ENCODE measurements at regions not wholly inside any gene's neighbourhood (a gene's known extent, or its start where the extent isn't known, plus 50 kb on each side); places are given as distances from the start of the nearest gene placed in this dataset.

DNA sequence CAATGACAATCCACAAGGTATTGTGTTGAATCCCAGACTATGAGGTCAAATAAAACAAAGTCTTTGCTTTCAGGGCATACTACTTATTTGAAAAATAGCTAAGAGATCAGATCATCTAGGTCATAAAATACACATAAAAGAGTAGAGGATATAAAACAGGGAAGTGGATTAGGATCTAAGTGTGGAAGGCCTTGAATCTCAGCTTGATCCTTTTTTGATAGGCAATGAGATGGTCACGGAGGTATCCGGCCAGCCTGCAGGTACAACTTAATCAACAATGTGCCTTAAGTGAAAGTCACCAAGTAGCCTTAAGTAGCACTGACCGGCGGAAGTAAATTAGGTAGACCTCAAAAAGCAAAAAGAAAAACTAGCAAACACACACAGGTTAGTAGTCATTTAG, 901.7 kb downstream of the KCNJ2 start:
- H3K9me3 Mint-ChIP-seq: peaks cover 3% of the 10 kb centered on the region
- TF ChIP-seq, protein P1, sequence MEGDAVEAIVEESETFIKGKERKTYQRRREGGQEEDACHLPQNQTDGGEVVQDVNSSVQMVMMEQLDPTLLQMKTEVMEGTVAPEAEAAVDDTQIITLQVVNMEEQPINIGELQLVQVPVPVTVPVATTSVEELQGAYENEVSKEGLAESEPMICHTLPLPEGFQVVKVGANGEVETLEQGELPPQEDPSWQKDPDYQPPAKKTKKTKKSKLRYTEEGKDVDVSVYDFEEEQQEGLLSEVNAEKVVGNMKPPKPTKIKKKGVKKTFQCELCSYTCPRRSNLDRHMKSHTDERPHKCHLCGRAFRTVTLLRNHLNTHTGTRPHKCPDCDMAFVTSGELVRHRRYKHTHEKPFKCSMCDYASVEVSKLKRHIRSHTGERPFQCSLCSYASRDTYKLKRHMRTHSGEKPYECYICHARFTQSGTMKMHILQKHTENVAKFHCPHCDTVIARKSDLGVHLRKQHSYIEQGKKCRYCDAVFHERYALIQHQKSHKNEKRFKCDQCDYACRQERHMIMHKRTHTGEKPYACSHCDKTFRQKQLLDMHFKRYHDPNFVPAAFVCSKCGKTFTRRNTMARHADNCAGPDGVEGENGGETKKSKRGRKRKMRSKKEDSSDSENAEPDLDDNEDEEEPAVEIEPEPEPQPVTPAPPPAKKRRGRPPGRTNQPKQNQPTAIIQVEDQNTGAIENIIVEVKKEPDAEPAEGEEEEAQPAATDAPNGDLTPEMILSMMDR (IDR thresholded peaks at IDR 0.05): no peak
- CTCF ChIA-PET: no interaction called here
- POLR2A ChIA-PET: no interaction called here
- H3K27ac Mint-ChIP-seq: no peak overlapping the region
- no peaks in the 10 kb centered on the region for H3K4me1 Mint-ChIP-seq (ENCODE audit: low read depth)
- no peaks in the 10 kb centered on the region for H3K27me3 Mint-ChIP-seq
- no peak for ATAC-seq
- intact Hi-C loops (cut with micrococcal nuclease): no loop called here
- H3K36me3 Mint-ChIP-seq (ENCODE audit: low read depth): no peaks in the 10 kb centered on the region
- no peak overlapping the region for H3K4me3 Mint-ChIP-seq
- no peak for DNase-seq

DNA sequence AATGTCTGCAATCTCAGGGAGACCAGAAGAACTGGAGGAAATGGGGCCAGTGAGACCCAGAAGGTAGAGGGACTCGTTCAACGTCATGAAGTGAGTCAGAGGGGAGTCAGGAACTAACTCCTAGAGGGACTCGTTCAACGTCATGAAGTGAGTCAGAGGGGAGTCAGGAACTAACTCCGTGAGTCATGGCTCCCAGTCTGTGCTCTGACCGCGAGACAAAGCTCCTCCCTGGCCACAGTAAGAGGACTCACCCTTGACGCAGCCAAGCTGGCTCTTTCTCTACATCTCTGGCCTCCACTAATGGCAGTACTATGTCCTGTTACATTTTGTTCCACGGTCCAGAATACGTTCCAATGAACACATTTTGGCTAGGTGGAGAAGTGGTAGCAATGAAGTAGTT, 902.5 kb downstream of the KCNJ2 start:
- TF ChIP-seq, protein P1 (IDR thresholded peaks at IDR 0.05): no peak
- ATAC-seq (no peak), DNase-seq (no peak)
- Mint-ChIP-seq H3K27me3 (no peaks in the 10 kb centered on the region), H3K4me1 (ENCODE audit: low read depth) (no peaks in the 10 kb centered on the region), H3K27ac (no peak overlapping the region), H3K9me3 (peaks cover 3% of the 10 kb centered on the region), H3K36me3 (ENCODE audit: low read depth) (no peaks in the 10 kb centered on the region), H3K4me3 (no peak overlapping the region)
- CTCF ChIA-PET: no interaction called here
- intact Hi-C loops (cut with micrococcal nuclease): no loop called here
- POLR2A ChIA-PET: no interaction called here

DNA sequence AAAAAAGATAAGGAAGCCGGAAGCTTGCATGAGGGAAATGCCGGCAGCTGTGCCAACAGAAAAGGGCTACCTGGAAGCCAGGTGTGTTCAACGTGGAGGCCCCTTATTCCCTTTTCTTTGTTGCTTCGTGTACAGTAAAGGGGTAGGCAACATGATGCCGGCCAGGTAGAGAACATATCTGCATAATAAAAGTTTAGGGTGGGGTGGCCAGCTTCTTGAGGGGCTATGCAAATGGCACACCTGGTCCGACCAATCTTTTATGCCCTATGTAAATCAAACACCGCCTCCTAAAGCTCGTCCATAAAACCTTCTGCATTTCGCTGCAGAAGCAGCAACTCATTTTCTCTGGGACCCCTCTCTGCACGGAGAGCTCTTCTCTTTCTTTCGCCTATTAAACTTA, 911.6 kb downstream of the KCNJ2 start:
- H3K9me3 Mint-ChIP-seq: peaks cover 14% of the 10 kb centered on the region
- POLR2A ChIA-PET: no interaction called here
- CTCF ChIA-PET: no interaction called here
- H3K36me3 Mint-ChIP-seq (ENCODE audit: low read depth): no peaks in the 10 kb centered on the region
- DNase-seq (no peak), ATAC-seq (no peak)
- TF ChIP-seq, protein P1 (IDR thresholded peaks at IDR 0.05): no peak
- H3K27me3 Mint-ChIP-seq: no peaks in the 10 kb centered on the region
- intact Hi-C loops (cut with micrococcal nuclease): no loop called here
- H3K4me3 Mint-ChIP-seq: no peak overlapping the region
- no peaks in the 10 kb centered on the region for H3K4me1 Mint-ChIP-seq (ENCODE audit: low read depth)
- no peak overlapping the region for H3K27ac Mint-ChIP-seq

DNA sequence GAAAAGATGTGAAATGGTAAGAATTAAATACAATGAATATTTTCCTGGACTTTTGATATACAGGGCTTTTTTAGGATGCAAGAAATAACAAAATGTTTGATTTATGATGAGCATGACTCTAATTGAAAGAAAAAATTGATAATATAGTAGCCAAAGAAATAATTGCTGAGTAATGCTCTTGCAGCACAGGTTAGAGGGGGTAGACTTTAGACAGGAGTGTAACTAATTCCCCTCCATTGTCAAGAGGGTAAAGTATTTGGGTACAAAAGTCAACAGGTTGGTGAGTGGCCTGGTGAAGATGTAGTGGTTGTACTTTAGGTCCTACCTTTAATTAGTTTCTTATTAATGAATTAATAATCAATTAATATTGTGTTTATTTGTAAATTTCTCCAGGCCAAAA, 912.3 kb downstream of the KCNJ2 start:
- TF ChIP-seq, protein P1 (IDR thresholded peaks at IDR 0.05): no peak
- no peaks in the 10 kb centered on the region for H3K27me3 Mint-ChIP-seq
- POLR2A ChIA-PET: no interaction called here
- H3K4me1 Mint-ChIP-seq (ENCODE audit: low read depth): no peaks in the 10 kb centered on the region
- DNase-seq: no peak
- CTCF ChIA-PET: no interaction called here
- no peaks in the 10 kb centered on the region for H3K36me3 Mint-ChIP-seq (ENCODE audit: low read depth)
- peaks cover 14% of the 10 kb centered on the region for H3K9me3 Mint-ChIP-seq
- H3K4me3 Mint-ChIP-seq: no peak overlapping the region
- H3K27ac Mint-ChIP-seq: no peak overlapping the region
- intact Hi-C loops (cut with micrococcal nuclease): no loop called here
- ATAC-seq: no peak

DNA sequence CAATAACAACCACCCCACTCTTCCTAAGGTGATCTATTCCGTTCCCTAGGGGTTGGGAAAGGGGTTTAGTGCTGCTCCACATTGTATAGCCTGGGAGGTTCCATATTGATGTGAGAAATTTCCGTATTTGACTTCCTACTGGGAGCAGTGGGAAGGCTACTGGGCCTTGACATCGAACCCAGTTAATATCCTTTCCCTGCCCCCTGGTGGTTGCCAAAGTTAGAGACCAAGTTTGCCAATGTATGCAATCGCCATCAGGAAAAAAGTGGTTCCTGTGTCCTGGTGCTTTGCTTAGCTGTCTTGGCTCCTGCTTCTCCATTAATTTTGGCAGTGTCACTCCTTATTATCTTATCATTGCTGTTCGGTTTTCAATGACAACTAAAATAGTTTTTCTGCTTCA, 914.9 kb downstream of the KCNJ2 start:
- ATAC-seq: no peak

More for the DNA sequence above, 914.9 kb downstream of the KCNJ2 start:
- no peaks in the 10 kb centered on the region for H3K36me3 Mint-ChIP-seq (ENCODE audit: low read depth)
- H3K27me3 Mint-ChIP-seq: no peaks in the 10 kb centered on the region
- peak; percentile 9 for DNase-seq
- ChIA-PET POLR2A (no interaction called here), CTCF (interaction anchor here (0.6 kb wide), 1 partner anchor 10 kb away, joined by 3 read pairs; no protein-coding TSS in a partner anchor)
- no peak overlapping the region for H3K27ac Mint-ChIP-seq
- H3K9me3 Mint-ChIP-seq: peaks cover 11% of the 10 kb centered on the region
- intact Hi-C loops (cut with micrococcal nuclease): no loop called here
- no peak overlapping the region for H3K4me3 Mint-ChIP-seq
- TF ChIP-seq, protein P1 (IDR thresholded peaks at IDR 0.05): no peak
- H3K4me1 Mint-ChIP-seq (ENCODE audit: low read depth): no peaks in the 10 kb centered on the region

Measured in activated CD8-positive, alpha-beta T cell treated with anti-CD3 and anti-CD28 coated beads for 36 hours (primary cell).